GM12865 (cell line): ENCODE measurements at regions not wholly inside any gene's neighbourhood (a gene's known extent, or its start where the extent isn't known, plus 50 kb on each side); places are given as distances from the start of the nearest gene placed in this dataset.

ENCODE experiments used
- DNase-seq: peaks from one replicate; pipeline ENCODE4 v3.0.0; 2010; ENCODE audit warnings: low read depth
- H3K4me3 ChIP-seq: 2 replicates; pipeline ENCODE4 v1.5.1; 2011; ENCODE audit warnings: mild to moderate bottlenecking, low read depth, low read length, control low read depth
- TF ChIP-seq, protein P1 (sequence below): IDR thresholded peaks from 2 replicates; pipeline ENCODE4 v1.5.1; 2011; ENCODE audit warnings: low read length, control low read depth, low read depth, inconsistent platforms; ENCODE audit not compliant: insufficient read depth; ENCODE audit errors: missing control alignments

DNA sequence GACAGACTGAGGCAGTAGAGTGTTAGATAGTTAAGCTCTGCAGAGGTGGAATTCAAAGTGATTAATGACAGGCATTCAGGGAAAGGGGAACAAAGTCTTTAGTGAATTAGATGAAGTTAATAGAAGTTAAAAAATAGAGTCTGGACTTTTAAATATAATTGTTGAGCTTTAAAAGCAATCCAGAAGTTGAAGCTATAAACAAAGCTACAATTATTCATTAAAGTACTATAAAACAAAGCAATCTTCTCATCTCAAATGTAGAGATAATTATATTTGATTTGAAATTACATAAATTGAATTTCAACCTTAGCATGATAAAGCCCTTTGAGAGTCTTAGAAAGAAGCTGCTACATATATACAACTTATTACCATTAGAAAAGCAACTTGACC, 710.6 kb downstream of the MRPL39 start:
- TF ChIP-seq, protein P1, sequence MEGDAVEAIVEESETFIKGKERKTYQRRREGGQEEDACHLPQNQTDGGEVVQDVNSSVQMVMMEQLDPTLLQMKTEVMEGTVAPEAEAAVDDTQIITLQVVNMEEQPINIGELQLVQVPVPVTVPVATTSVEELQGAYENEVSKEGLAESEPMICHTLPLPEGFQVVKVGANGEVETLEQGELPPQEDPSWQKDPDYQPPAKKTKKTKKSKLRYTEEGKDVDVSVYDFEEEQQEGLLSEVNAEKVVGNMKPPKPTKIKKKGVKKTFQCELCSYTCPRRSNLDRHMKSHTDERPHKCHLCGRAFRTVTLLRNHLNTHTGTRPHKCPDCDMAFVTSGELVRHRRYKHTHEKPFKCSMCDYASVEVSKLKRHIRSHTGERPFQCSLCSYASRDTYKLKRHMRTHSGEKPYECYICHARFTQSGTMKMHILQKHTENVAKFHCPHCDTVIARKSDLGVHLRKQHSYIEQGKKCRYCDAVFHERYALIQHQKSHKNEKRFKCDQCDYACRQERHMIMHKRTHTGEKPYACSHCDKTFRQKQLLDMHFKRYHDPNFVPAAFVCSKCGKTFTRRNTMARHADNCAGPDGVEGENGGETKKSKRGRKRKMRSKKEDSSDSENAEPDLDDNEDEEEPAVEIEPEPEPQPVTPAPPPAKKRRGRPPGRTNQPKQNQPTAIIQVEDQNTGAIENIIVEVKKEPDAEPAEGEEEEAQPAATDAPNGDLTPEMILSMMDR: no peak
- no peak overlapping the region for H3K4me3 ChIP-seq
- no peak for DNase-seq

- DNase-seq: peak; percentile 60
- TF ChIP-seq, protein P1: peak; percentile 51
Observed at GRCh38 chr21:24895885-24896734, 711.2 kb downstream of the MRPL39 start.

GRCh38 chr21:24894324-24894723, 713.0 kb downstream of the MRPL39 start:
- TF ChIP-seq, protein P1: no peak
- no peak overlapping the region for H3K4me3 ChIP-seq
- DNase-seq: no peak

More at GRCh38 chr21:24895885-24896734, 711.2 kb downstream of the MRPL39 start:
- no peak overlapping the region for H3K4me3 ChIP-seq

- DNase-seq: no peak
- TF ChIP-seq, protein P1: no peak
- H3K4me3 ChIP-seq: no peak overlapping the region
Observed at GRCh38 chr21:24890021-24890420, 717.3 kb downstream of the MRPL39 start.

DNA sequence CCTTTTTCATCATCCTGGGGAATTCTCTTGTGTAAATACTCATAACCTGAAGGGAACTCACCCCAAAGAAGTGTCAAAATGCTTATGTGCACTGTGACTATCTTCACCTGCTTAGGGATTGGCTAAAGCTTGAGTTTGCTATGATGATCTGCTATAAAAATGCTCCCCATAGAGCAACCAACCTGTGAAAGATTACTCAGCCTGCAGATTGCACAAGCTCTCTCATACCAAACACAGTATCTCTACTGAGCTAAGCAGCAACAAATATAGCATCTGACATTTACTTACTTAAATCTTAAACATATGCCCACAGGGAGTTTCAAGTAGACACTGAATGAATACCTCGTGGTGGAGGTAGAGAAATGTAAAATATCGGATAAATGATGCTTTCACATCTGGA, 725.8 kb downstream of the MRPL39 start:
- TF ChIP-seq, protein P1: no peak
- no peak for DNase-seq
- no peak overlapping the region for H3K4me3 ChIP-seq

DNA sequence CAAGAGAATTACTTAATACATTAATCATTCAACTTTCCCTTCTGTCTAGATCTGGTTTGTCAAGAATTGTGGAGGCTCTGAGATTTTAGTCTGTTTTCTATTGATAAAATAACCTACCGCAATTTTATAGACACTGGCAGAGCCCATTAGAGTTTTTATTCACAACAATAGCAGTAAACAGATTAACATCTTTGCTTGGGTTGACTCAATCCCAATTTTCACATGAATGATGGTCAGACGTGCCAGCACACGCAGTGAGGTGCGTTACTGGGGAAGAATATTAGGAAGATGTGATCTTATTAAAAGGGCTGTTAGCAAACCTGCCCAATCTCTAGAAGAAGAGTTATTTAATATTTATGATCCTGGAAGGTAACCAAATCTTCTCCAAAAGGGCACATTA, 736.6 kb downstream of the MRPL39 start:
- TF ChIP-seq, protein P1: no peak
- H3K4me3 ChIP-seq: no peak overlapping the region
- no peak for DNase-seq

GRCh38 chr21:24869862-24870261, 737.4 kb downstream of the MRPL39 start:
- peak; percentile 3 for DNase-seq
- H3K4me3 ChIP-seq: no peak overlapping the region
- TF ChIP-seq, protein P1: no peak
